ENCODE measurements at regions not wholly inside any gene's neighbourhood (a gene's known extent, or its start where the extent isn't known, plus 50 kb on each side); places are given as distances from the start of the nearest gene placed in this dataset.

DNA sequence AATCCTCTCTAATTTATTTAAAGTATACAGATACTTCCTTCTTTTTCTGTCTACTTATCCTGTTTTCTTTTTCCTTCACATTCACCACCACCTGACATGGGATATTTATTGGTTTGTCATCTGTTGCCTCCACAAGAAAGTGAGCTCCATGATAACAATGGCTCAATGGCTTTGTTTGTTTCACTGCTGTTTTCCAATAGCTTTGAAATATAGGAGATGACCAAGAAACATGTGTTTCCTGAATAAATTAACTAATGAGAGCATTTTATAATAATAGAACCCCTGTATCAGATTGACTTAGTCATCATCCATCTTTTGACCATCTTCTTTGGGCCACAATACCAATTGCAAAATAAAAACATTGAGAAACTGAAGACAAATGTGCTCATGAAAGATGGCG, 180.2 kb upstream of the GAS1 start:
- no peak for TF ChIP-seq EP300 (IDR thresholded peaks at IDR 0.05)
- H3K4me1 ChIP-seq = peaks cover 8% of the 10 kb centered on the region
- WGBS = 95% methylated on average over 1 of the region's 1 CpG
- no peaks in the 10 kb centered on the region for H3K27me3 ChIP-seq
- DNase-seq (ENCODE audit: low spot score in 2 of 2) = no peak
- H3K4me3 ChIP-seq = no peak overlapping the region
- H3K9me3 ChIP-seq = no peaks in the 10 kb centered on the region
- no peaks in the 10 kb centered on the region for H3K36me3 ChIP-seq
- H3K27ac ChIP-seq = no peak overlapping the region

GRCh38 chr9:87127978-87128614, 180.8 kb upstream of the GAS1 start:
- no peak for DNase-seq (ENCODE audit: low spot score in 2 of 2)
- 82% methylated on average over 2 of the region's 2 CpGs for WGBS
- Histone ChIP-seq H3K4me3 (no peak overlapping the region), H3K9me3 (no peaks in the 10 kb centered on the region), H3K4me1 (peaks cover 4% of the 10 kb centered on the region), H3K27ac (no peak overlapping the region), H3K36me3 (no peaks in the 10 kb centered on the region), H3K27me3 (no peaks in the 10 kb centered on the region)
- TF ChIP-seq, protein P1, sequence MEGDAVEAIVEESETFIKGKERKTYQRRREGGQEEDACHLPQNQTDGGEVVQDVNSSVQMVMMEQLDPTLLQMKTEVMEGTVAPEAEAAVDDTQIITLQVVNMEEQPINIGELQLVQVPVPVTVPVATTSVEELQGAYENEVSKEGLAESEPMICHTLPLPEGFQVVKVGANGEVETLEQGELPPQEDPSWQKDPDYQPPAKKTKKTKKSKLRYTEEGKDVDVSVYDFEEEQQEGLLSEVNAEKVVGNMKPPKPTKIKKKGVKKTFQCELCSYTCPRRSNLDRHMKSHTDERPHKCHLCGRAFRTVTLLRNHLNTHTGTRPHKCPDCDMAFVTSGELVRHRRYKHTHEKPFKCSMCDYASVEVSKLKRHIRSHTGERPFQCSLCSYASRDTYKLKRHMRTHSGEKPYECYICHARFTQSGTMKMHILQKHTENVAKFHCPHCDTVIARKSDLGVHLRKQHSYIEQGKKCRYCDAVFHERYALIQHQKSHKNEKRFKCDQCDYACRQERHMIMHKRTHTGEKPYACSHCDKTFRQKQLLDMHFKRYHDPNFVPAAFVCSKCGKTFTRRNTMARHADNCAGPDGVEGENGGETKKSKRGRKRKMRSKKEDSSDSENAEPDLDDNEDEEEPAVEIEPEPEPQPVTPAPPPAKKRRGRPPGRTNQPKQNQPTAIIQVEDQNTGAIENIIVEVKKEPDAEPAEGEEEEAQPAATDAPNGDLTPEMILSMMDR (IDR thresholded peaks at IDR 0.05) = no peak
- no peak for TF ChIP-seq POLR2AphosphoS5 (IDR thresholded peaks at IDR 0.05)
- TF ChIP-seq EP300 (IDR thresholded peaks at IDR 0.05) = no peak
- no peak for TF ChIP-seq POLR2A (IDR thresholded peaks at IDR 0.05)

DNA sequence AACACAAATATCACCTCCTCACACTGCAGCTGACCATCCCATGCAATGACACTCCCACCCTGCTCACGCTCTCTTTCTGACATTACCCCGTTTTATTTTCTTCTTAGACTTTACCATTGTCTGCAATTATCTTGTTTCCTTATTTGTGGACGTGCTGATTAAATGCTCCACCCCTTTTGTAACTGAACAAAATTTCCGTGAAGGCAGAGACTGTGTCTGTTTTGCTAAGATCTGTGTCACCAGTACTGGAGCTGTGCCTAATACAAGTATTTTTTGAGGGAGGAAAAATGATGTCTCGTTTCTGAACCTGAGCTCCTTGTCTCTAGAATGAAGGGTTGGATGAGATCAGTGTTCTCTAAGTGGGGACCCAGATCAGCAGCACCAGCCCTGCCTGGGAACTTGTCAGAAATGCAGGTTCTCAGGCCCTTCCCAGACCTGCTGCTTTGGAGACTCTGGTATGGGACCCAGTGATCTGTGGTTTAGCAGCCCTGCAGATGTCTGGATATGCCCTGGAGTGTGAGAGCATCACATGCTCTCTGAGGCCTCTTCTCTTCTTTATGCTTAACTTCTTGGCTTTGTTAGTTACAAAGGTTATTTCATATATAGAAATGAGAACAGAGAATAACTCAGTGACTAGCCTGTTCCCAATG, 181.7 kb upstream of the GAS1 start:
- Histone ChIP-seq H3K9me3 (no peaks in the 10 kb centered on the region), H3K36me3 (no peaks in the 10 kb centered on the region), H3K27ac (no peak overlapping the region), H3K4me3 (no peak overlapping the region), H3K4me1 (no peaks in the 10 kb centered on the region), H3K27me3 (no peaks in the 10 kb centered on the region)
- 63% methylated on average over 5 of the region's 5 CpGs for WGBS
- TF ChIP-seq POLR2AphosphoS5 (IDR thresholded peaks at IDR 0.05) (no peak), POLR2A (IDR thresholded peaks at IDR 0.05) (no peak), EP300 (IDR thresholded peaks at IDR 0.05) (no peak)
- TF ChIP-seq, protein P1 (IDR thresholded peaks at IDR 0.05) = no peak
- no peak for DNase-seq (ENCODE audit: low spot score in 2 of 2)

- no peak for DNase-seq (ENCODE audit: low spot score in 2 of 2)
- 96% methylated on average over 2 of the region's 2 CpGs for WGBS
- H3K4me3 ChIP-seq = no peak overlapping the region
- no peak overlapping the region for H3K27ac ChIP-seq
- H3K4me1 ChIP-seq = peaks cover 5% of the 10 kb centered on the region
- no peaks in the 10 kb centered on the region for H3K9me3 ChIP-seq
- no peak for TF ChIP-seq POLR2AphosphoS5 (IDR thresholded peaks at IDR 0.05)
- TF ChIP-seq POLR2A (IDR thresholded peaks at IDR 0.05) = no peak
- TF ChIP-seq, protein P1 (IDR thresholded peaks at IDR 0.05) = no peak
- TF ChIP-seq EP300 (IDR thresholded peaks at IDR 0.05) = no peak
- no peaks in the 10 kb centered on the region for H3K27me3 ChIP-seq
- H3K36me3 ChIP-seq = no peaks in the 10 kb centered on the region
These were observed 187.8 kb upstream of the GAS1 start for GRCh38 chr9:87135074-87135473.

DNA sequence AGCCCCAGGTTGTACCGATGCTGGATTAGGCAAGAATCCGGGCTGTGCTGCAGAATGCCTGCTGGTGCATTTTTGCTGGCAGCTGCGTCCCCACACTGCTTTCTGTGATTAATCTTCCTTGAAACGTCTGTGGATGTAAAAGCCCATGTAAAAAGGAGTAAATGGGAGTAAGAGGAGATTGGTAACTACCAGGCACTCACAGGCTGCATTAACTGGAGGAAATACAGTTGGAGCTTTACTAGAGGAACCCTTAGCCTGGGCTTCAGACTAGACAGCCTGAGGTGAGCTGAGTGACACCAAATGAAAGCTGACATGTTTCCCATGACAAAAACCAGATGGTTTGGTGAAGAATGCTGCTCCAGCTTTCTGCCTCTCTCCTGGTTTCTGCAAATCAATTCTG, 190.4 kb upstream of the GAS1 start:
- WGBS = 36% methylated on average over 4 of the region's 4 CpGs
- no peaks in the 10 kb centered on the region for H3K9me3 ChIP-seq
- H3K4me3 ChIP-seq = no peak overlapping the region
- TF ChIP-seq POLR2AphosphoS5 (IDR thresholded peaks at IDR 0.05) = no peak
- no peak for TF ChIP-seq POLR2A (IDR thresholded peaks at IDR 0.05)
- TF ChIP-seq, protein P1 (IDR thresholded peaks at IDR 0.05) = no peak
- no peak for TF ChIP-seq EP300 (IDR thresholded peaks at IDR 0.05)
- no peak for DNase-seq (ENCODE audit: low spot score in 2 of 2)
- H3K27me3 ChIP-seq = no peaks in the 10 kb centered on the region
- no peaks in the 10 kb centered on the region for H3K36me3 ChIP-seq
- H3K27ac ChIP-seq = no peak overlapping the region
- H3K4me1 ChIP-seq = peaks cover 5% of the 10 kb centered on the region

Data from suprapubic skin (tissue), 4 donors.